HG02642 (cell line): ENCODE measurements at regions not wholly inside any gene's neighbourhood (a gene's known extent, or its start where the extent isn't known, plus 50 kb on each side); places are given as distances from the start of the nearest gene placed in this dataset.
A peak's percentile ranks its signal among the peaks of the same experiment; 100 is the strongest.

ENCODE experiments used
- ATAC-seq: cut with Tn5 transposase; IDR thresholded peaks from one replicate; pipeline ENCODE4 v1.9.1; 2021; ENCODE audit warnings: mild to moderate bottlenecking; ENCODE audit not compliant: unreplicated experiment, poor library complexity

DNA sequence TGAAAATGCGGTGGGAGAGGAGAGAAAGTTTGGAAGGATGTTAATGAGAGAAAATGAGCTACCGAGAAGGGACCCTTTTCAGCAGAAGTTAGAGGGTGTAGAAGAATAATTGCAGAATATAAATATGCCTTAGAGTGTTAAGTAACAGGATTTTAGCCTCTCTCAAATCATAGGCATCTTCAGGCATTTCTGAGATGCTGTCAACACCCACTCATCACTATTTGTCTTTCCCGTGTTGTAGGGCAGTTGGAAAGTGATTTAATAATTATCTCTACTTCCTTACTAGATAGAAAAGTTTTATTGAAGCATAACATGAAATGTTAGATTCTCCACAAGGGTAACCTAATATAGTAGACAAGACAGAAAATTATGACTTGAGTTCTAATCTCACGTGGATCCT, 96.4 kb upstream of the RGS4 start:
- no peak for ATAC-seq

DNA sequence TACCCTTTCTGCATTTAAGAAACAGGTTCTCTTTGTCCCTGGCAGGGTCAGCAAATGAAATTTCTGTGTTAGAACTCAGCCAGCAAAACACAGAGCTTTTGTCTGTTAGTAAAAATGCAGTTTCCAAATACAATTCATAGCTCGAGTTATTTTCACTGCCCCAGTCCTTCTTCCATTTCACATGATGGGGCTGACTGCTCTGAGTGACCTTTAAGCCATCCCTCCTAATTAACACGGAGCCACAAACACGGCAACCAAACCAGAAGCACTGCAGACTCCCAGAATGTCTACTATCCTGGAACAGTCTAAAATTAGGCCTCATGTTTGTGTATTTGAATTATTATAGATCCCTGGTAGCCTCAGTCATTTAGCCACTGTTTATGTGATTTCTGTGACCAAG, 99.1 kb upstream of the RGS4 start:
- no peak for ATAC-seq

DNA sequence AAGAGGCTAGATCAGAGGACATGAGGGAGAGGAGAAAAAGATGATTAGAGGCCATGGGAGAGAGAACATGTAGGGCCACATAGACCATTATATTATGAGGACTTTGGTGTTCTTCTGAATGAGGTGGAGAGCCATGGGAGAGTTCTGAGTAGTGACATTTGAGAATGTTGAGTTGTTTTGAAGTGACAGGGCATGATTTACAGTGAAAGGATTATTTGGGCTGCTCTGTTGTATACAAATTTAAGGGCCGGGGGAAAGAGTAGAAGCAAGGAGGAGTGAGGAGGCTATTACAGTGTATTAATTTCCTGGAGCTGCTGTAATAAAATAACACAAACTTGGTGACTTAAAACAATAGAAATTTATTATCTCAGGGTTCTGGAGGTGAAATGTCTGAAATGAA, 102.5 kb upstream of the RGS4 start:
- no peak for ATAC-seq

DNA sequence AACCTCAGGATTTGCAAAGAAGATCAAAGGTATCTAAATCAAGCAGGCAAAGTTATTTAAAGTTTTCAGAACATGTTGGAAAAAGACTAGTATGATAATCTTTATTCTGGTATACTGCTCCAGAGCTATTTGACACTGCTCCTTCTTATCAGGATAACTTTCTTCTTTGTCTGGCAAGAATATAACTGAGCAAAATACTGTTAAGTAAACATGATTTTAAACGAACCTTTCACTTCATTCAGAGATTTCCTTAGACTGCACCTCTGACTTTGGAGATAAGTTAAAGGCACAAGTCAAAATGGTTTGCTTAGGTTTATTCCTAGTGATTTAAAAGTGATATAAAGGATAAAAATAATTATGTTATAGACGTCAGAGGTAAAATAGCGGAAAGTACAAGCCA, 103.9 kb upstream of the CCDC190 start:
- no peak for ATAC-seq

DNA sequence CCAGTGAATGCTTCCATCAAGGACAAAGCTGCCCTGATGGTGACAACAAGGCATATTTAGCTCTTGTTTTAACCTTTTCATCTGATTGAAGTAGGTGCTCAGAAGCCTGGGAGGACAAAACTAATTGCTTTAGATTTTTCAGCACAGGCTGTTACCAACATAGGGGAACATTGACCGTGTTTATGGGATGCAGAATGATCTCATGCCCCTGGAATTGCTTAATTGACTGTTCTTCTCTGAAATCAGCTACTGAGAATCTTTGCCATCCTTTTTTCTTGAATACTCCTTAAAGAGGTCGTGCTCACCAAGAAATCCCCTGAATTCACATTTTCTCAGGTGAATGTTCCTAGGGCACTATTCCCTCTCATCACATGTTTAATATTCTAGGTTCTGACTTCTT, 95.9 kb upstream of the CCDC190 start:
- ATAC-seq = no peak

DNA sequence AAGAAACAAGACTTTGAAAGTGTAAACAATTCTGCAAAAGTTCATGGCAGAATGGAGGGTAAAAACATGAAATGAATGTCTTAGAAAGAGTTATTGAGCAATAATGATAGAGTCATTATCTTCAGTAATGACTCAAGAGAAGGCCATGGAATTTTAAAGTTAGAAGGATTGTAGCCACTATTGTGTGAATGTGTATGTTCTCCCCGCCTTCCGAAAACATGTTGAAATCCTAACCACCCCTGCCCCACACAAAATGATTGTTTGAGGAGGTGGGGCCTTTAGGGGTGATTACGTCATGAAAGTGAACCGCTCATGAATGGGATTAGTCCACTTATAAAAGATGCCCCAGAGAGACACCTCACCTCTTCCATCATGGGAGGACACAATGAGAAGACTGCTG, 93.8 kb upstream of the CCDC190 start:
- ATAC-seq = no peak

DNA sequence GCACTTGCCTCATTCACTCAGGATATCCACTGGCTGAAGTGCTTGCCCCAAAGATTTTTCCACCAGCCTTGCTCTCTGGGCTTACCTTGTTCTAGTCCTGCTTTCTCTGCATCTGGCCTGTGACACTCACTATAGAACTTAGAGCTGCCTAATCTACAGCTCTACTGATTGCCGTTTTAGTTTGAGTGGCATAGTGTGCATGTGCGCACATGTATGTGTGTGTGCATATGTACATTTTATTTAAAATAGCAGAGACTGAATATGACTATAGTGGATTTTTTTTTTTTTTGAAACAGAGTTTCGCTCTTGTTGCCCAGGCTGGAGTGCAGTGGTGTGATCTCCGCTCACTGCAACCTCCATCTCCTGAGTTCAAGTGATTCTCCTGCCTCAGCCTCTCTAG, 92.0 kb upstream of the CCDC190 start:
- ATAC-seq = no peak

DNA sequence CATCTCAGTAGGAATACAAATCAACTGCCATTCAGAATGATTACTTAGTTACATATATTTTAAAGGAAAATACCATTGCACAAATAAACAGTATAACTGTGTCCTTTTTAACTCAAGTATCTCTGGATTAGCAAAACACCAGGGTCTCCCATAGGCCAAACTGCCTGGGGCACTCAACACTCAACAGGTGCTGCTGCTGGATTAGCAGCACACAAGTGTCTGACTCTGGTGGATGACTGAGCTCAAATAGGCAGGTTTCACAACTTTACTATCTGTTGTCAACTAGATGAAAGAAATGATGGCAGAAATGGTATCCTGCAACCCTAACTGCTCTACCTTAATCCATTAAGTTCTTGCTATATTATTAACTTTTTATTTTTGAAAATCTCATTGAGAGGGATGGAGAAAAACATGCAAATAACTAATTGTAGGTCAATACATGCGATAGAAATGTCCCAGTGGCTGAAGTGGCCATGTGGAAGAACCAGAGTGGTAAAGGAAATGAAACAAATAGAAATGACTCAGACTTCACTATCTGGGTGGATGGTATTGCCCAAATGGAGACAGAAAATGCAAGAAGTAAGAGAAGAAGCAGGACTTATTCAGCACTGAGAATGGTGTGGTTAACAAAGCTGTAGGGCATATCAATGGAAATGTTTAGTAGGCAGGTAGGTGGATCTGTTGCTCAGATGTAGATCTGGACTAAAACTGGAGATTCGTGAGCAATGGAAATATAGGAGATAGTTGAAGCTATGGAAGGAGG, 90.8 kb upstream of the CCDC190 start:
- ATAC-seq = peak; percentile 94

DNA sequence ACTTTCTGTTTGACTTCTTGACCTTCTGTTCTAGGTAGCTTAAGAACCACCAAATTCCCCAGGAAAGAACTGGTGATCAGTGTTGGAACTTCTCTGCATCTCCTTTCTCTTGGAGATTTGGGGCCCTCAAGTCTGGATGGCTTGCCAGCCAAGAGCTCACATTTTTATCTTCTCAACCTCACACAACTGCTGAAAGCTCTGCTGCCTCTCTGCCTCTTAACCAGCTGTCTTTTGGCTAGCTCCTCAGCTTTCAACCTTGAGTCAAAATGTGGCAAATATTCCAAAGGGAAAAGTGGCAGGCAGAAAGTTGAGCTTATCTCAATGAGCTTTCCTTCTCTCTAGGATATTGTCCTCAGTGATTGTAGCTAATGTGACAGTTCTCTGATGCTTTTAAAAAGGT, 89.2 kb upstream of the CCDC190 start:
- ATAC-seq = no peak

DNA sequence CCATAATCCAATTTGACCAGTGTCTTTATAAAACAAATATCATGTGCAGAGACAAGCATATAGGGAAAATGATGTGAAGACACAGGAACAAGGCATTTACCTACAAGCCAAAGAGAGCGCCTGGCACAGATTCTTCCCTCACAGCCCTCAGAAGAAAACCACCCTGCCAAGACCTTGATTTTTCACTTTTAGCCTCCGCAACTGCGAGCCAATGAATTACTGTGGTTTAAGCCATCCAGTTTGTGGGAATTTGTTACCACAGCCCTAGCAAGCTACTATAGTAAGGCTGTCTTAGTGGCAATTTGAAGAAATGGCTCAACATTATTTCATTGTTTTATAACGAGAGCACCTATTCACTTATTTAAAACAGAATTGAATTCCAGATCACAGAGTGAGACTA, 85.7 kb upstream of the CCDC190 start:
- no peak for ATAC-seq

DNA sequence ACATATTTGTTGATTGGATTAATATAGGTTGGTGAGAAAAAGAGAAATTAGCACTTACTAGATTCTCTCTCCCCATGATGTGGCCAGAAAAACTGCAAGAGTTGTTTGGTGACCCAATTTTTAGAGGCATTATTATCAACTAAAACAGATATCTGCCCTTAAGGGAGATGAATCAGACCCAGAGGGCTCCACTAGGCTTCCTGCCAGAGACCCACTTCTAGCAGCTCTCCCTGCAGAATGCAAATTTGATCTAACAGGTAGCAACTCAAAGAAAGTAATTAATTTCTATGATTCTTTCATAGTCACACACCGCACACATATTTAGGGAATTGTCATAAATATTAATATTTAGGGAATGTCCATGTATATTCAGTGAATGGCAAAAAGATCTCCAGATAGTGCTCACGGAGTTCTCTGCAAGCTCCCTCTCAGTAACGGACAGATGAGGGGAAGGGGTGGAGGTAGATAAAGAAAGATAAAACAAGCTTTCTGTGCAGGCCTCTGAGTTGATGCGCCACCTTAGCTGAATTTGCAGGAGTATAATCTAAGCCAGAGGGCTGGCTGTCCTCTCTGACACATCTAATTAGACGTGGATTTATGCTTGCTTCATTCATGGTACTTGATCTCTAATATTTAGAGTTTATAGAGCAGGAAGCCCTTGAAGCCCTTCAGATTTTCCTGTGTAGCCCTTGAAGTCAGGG, 84.1 kb upstream of the CCDC190 start:
- no peak for ATAC-seq

DNA sequence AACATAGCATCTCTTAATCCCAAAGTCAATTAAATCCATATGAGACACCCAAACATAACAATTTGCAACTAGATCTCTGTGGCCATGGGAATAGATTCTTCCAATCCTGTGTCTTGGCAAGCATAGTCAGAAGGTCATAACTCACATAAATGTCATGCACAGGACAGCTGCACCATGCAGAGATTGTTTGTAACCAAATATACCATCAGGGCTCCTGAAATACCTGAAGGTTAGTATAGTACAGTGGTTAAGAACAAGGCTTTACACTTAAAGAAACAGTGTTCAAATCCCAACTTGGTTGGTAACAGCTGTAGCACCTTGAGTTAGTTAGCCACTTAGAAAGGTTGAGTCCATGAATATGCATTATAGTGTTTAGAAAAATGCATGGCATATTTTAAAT, 82.6 kb upstream of the CCDC190 start:
- no peak for ATAC-seq

DNA sequence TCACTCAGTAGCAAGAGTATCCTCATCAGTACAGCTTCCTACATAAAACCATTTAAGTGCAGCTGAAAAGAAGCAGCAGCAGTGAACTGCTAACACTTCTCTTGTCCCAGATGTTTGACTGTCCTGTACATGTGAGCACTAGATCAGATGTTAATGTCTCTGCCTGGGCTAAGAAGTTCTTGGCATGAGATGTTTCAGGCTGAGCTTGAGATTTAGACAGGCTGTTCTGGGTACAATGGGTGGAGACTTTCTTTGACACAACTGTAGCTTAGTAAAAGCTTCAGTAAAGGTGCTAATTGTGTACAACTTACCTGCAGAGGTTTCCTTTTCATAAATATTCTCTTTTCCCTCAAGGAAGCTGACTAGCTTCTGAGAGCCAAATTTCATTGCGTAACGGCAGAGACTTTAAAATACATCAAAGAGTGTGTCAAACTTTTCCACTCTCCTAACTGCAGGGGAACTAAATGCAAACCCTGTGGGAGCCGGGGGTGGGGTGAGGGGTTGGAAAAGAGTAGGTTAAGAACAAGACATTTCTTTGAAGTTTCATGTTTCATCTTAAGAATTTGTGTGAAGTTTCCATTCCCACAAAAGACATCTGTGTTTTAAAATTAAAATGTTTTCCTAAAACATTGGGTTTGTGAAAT, 82.1 kb upstream of the CCDC190 start:
- no peak for ATAC-seq

DNA sequence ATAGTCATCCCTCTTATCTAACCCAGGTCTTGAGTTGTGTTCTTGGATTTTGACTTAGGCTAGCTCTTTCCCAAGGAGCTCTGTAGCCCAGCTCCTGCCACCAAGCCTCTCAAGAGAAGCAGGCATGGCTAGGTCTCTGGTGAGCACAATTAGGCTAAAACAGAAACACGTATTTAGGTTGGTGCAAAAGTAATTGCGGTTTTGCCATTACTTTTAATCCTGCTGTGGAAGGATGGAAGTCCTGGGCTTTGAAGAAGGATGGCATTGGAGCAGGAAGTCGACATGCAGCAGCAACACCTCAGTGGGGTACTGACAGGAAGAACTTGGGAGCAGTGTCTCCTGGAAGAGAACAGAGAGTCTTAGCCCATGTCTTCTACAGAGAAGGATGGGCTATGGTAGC, 80.0 kb upstream of the CCDC190 start:
- ATAC-seq = no peak

DNA sequence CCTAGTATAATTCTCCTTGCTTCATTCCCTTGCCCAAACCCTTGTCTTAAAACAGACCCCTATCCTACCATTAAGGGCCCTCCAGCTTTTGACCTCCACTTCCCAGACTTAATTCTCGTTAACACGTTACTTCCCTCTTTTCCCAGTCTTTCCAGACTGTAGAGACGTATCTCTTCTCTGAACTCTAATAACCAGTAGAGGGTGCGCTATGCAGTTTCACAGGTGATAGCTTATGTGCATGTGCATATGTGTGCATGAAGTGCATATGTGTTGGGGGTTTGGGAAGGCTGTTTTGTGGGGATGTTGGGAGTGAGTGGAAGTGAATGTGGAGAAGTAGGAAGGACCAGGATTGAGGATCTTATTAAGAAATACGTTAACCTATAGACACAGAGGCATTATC, 78.1 kb upstream of the CCDC190 start:
- no peak for ATAC-seq

DNA sequence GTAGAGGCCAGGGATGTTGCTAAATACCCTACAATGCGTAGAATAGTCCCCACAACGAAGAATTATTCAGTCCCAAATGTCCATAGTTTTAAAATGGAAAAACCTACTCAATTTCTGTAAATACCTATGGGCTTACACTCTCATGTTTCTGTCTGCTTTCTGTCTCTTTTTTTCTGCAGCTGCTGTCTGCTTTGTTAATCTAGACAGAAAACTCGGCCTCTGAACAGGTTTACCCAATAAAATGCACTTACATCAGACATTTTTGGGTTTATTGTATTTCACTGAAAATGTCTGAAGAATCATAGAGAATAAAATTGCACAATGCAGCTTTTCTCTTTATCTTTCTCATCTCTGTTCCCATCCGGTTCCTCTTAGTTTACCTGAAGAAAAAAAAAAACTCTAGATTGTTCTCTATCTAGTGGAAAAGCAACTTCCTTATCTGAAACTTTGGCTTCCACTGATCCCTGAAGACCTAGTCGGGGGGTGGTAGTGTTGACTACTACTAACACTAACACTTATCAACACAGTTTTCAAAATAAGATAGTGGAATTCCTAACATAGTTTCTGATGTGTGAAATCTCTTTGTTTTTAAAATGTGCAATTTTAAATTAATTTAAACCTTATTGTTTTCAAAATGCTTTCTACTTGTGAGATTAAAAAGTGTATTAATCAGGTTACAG, 76.9 kb upstream of the CCDC190 start:
- ATAC-seq = no peak

DNA sequence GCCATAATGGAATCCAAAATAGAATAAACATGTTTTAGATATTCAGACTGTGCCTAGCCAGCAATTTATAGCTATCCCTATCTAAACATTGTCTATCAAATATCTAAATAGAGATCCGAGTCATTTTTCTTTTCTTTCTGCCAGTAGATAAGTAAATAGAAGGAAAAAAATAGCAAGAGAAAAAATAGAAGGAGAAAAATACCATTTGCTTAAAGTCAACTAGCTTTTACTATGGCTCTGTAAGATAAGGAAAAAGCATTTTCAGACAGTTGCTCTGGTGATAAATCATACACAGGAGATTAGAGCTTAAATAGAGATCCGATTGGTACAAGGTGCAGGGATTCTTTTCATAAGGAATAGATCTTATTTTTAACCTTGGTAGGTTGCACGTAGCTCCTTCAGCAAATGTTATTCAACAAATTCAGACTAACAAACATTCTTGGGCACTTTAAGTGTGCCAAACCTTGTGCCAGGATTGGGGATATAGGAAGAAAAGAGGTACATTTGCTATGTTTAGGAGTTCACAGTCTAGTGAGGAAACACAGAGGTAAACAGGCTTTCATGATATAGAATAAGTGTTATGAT, 70.1 kb upstream of the CCDC190 start:
- no peak for ATAC-seq

DNA sequence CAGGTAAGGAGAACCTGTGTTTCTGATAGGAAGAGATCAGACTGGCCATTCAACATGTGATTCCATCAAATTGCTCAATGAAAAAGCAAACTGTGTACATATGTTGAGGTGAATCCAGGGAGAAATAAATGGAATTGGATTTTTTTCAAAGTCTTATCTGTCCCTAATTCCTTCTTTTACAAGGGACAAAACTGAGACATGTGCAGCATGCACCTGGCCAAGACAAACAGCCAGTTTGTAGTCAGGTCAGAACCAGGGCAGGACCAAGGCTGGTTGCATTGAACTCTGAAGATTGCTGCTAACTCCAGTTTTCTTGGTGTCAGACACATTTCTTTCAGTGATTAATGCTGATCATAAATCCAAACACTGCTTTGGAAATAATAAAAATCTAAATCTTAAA, 69.6 kb upstream of the CCDC190 start:
- no peak for ATAC-seq

DNA sequence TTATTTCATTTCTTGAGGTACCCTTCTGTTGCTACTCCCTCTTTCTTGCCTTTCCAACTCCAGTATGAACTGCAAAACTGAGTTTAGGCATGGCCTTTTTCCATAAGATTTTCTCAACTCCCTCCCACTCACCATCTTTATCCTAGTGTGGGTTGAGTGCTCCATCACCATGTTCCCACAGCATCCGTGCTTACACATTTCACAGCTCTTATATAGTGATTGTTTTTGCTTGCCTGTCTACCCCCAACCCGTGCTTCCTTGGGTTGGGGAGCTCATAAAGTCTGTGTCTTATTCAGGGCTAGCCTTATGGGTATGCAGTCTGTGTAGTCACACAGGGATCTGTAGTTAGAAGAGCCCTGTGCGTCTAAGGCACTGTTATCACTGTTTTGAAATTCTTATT, 68.2 kb upstream of the CCDC190 start:
- ATAC-seq = no peak

DNA sequence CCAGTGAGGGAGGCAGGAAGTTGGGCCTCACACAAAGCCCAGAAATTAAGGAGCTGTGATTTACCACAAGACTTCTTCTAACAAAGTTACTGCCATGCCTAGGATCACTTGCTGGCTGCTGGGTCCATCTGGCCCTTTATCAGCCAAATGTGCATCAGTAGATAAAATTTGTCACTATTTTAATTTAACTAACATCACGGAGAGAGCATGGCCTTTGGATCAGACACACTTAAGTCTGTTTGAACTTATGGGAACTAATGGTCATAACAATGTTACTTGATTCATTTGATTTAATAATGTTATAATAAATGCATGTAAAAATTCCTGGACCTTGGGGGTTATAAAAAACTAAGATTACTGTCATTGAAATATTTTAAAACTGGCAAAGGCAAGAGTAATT, 67.2 kb upstream of the CCDC190 start:
- no peak for ATAC-seq

DNA sequence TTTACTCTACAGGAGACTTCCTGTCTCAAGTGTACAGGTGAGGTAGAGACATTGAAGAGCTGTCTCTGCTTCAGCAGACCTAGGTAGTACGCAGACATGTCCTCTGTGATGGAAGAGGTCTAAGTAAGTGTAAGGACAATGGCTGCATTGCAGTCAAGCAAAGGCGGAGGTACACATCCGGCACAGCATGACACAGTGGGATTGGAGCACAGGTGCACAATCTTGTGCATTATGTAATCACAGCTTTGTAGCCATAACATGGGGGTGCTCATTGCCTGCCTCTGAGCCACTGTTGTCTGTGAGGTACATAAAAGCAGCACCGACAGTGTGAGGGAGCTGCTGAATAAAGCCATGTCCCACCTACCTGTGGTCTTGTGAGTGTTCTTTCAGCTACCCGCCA, 66.4 kb upstream of the CCDC190 start:
- ATAC-seq = no peak
